Omental fat pad (tissue), 3 donors: ENCODE measurements at regions not wholly inside any gene's neighbourhood (a gene's known extent, or its start where the extent isn't known, plus 50 kb on each side); places are given as distances from the start of the nearest gene placed in this dataset.

Experiments used
- ATAC-seq: fragments of 150-250 bp; one replicate; pipeline ENCODE4 v1.9.1; 2016; ENCODE audit warnings: mild to moderate bottlenecking, moderate library complexity; ENCODE audit not compliant: low FRiP score
- DNase-seq: peaks from one replicate; pipeline ENCODE4 v3.0.0-alpha.2; 2019; ENCODE audit warnings: low spot score
- CTCF ChIP-seq, 3 donors: fragments of 450-650 bp; IDR thresholded peaks; one replicate each; pipeline ENCODE4 v1.5.1; 2016 to 2017; ENCODE audit warnings: antibody characterized with exemption in 3 of 3, mild to moderate bottlenecking in 3 of 3, moderate library complexity in 2 of 3

- ATAC-seq (peak; percentile 54), DNase-seq (no peak)
- no peak for TF ChIP-seq CTCF (IDR thresholded peaks at IDR 0.05)
Observed at GRCh38 chr15:35671197-35671596, 125.2 kb upstream of the DPH6 start.

GRCh38 chr15:35671981-35672380 is 126.0 kb upstream of the DPH6 start:
- ATAC-seq (no peak), DNase-seq (no peak)
- no peak for TF ChIP-seq CTCF (IDR thresholded peaks at IDR 0.05)

GRCh38 chr15:35673093-35673684 is 127.2 kb upstream of the DPH6 start:
- no peak for DNase-seq
- no peak for ATAC-seq
- no peak for TF ChIP-seq CTCF (IDR thresholded peaks at IDR 0.05)

GRCh38 chr15:35674873-35675781 is 129.2 kb upstream of the DPH6 start:
- TF ChIP-seq CTCF (IDR thresholded peaks at IDR 0.05): no peak
- DNase-seq (no peak), ATAC-seq (no peak)

GRCh38 chr15:35678774-35679173 is 132.8 kb upstream of the DPH6 start:
- TF ChIP-seq CTCF (IDR thresholded peaks at IDR 0.05): no peak
- no peak for ATAC-seq
- DNase-seq: no peak

- DNase-seq (no peak), ATAC-seq (no peak)
- no peak for TF ChIP-seq CTCF (IDR thresholded peaks at IDR 0.05)
Observed at GRCh38 chr15:35679186-35679585, 133.2 kb upstream of the DPH6 start.

GRCh38 chr15:35680951-35681350 is 135.0 kb upstream of the DPH6 start:
- no peak for ATAC-seq
- no peak for DNase-seq
- TF ChIP-seq CTCF (IDR thresholded peaks at IDR 0.05): no peak
